OCI-LY3 (cell line): ENCODE measurements at regions not wholly inside any gene's neighbourhood (a gene's known extent, or its start where the extent isn't known, plus 50 kb on each side); places are given as distances from the start of the nearest gene placed in this dataset.

Experiments
- H2AFZ ChIP-seq: fragments of 200-600, 300-600 bp; shearing (Covaris generic); 2 replicates; pipeline ENCODE4 v1.6.0; 2014; ENCODE audit warnings: antibody characterized with exemption, low read depth, low read length
- H3K27ac ChIP-seq: fragments of 200-600, 300-600 bp; sonication (generic); 2 replicates; pipeline ENCODE4 v1.5.1; 2014; ENCODE audit warnings: mild to moderate bottlenecking, low read length, moderate library complexity, mixed read lengths
- H3K27me3 ChIP-seq: fragments of 200-600, 300-600 bp; sonication (generic); 2 replicates; pipeline ENCODE4 v1.6.1; 2014; ENCODE audit warnings: low read depth, low read length, mixed read lengths
- H3K36me3 ChIP-seq: fragments of 200-600, 300-600 bp; sonication (generic); replicated peaks from 2 replicates; pipeline ENCODE3; 2014; ENCODE audit warnings: low read depth, low read length, mixed read lengths
- H3K4me1 ChIP-seq: fragments of 300-600, 200-600 bp; sonication (generic); 2 replicates; pipeline ENCODE4 v1.6.1; 2014; ENCODE audit warnings: low read length, mixed read lengths
- H3K4me2 ChIP-seq: fragments of 200-600, 300-600 bp; sonication (generic); 2 replicates; pipeline ENCODE4 v1.6.1; 2014; ENCODE audit warnings: low read length, mixed read lengths
- H3K4me3 ChIP-seq: fragments of 300-600, 200-600 bp; sonication (generic); 2 replicates; pipeline ENCODE4 v1.5.1; 2014; ENCODE audit warnings: antibody characterized with exemption, mild to moderate bottlenecking, low read length, moderate library complexity
- H3K79me2 ChIP-seq: fragments of 300-600, 200-600 bp; shearing (Covaris generic); 2 replicates; pipeline ENCODE4 v1.6.1; 2014; ENCODE audit warnings: mild to moderate bottlenecking, low read length, mixed read lengths
- H3K9ac ChIP-seq: fragments of 300-600, 200-600 bp; shearing (Covaris generic); 2 replicates; pipeline ENCODE4 v1.6.0; 2014; ENCODE audit warnings: mild to moderate bottlenecking, low read length, moderate library complexity
- H3K9me3 ChIP-seq: fragments of 200-600, 300-600 bp; shearing (Covaris generic); 2 replicates; pipeline ENCODE4 v1.6.1; 2014; ENCODE audit warnings: low read length, mixed read lengths; ENCODE audit not compliant: insufficient read depth
- H4K20me1 ChIP-seq: fragments of 200-600, 300-600 bp; sonication (generic); 2 replicates; pipeline ENCODE4 v1.6.1; 2016; ENCODE audit warnings: low read length, mixed read lengths; ENCODE audit not compliant: insufficient read depth
- CTCF ChIP-seq: fragments of 200-600, 300-600 bp; sonication (generic); IDR thresholded peaks from 2 replicates; pipeline ENCODE4 v1.5.1; 2014; ENCODE audit warnings: antibody characterized with exemption, low read length, low read depth
- EZH2phosphoT487 ChIP-seq: fragments of 200-600 bp; shearing (Covaris generic); IDR thresholded peaks from 2 replicates; pipeline ENCODE4 v1.6.1; 2018; ENCODE audit warnings: antibody characterized with exemption, mixed run types, low read depth

- no peak for TF ChIP-seq CTCF
- no peak for TF ChIP-seq EZH2phosphoT487
- H3K36me3 ChIP-seq: no peaks in the 10 kb centered on the region
- no peak overlapping the region for H3K4me2 ChIP-seq
Observed at GRCh38 chr10:33643042-33643441, 308.6 kb upstream of the NRP1 start.

GRCh38 chr10:33638891-33639290 is 304.4 kb upstream of the NRP1 start:
- Histone ChIP-seq H3K4me2 (no peak overlapping the region), H3K79me2 (no peaks in the 10 kb centered on the region), H3K27ac (no peak overlapping the region), H3K9me3 (no peaks in the 10 kb centered on the region), H3K4me1 (no peaks in the 10 kb centered on the region), H3K9ac (no peak overlapping the region), H2AFZ (no peak overlapping the region), H3K4me3 (no peak overlapping the region), H3K27me3 (no peaks in the 10 kb centered on the region), H4K20me1 (no peaks in the 10 kb centered on the region), H3K36me3 (no peaks in the 10 kb centered on the region)
- TF ChIP-seq EZH2phosphoT487: no peak
- no peak for TF ChIP-seq CTCF

More at GRCh38 chr10:33643042-33643441, 308.6 kb upstream of the NRP1 start:
- no peaks in the 10 kb centered on the region for H3K4me1 ChIP-seq
- no peak overlapping the region for H2AFZ ChIP-seq
- H3K4me3 ChIP-seq: no peak overlapping the region
- no peak overlapping the region for H3K9ac ChIP-seq
- H3K27ac ChIP-seq: no peak overlapping the region
- H3K9me3 ChIP-seq: no peaks in the 10 kb centered on the region
- no peaks in the 10 kb centered on the region for H4K20me1 ChIP-seq
- no peaks in the 10 kb centered on the region for H3K27me3 ChIP-seq
- no peaks in the 10 kb centered on the region for H3K79me2 ChIP-seq

GRCh38 chr10:33638374-33638773 is 303.9 kb upstream of the NRP1 start:
- no peak overlapping the region for H3K4me3 ChIP-seq
- H3K4me2 ChIP-seq: no peak overlapping the region
- H3K9me3 ChIP-seq: no peaks in the 10 kb centered on the region
- no peaks in the 10 kb centered on the region for H3K79me2 ChIP-seq
- no peaks in the 10 kb centered on the region for H3K4me1 ChIP-seq
- TF ChIP-seq EZH2phosphoT487 (no peak), CTCF (no peak)
- no peaks in the 10 kb centered on the region for H4K20me1 ChIP-seq
- no peaks in the 10 kb centered on the region for H3K27me3 ChIP-seq
- H3K27ac ChIP-seq: no peak overlapping the region
- H2AFZ ChIP-seq: no peak overlapping the region
- H3K36me3 ChIP-seq: no peaks in the 10 kb centered on the region
- no peak overlapping the region for H3K9ac ChIP-seq

GRCh38 chr10:33635967-33636515 is 301.6 kb upstream of the NRP1 start:
- no peak overlapping the region for H3K27ac ChIP-seq
- H2AFZ ChIP-seq: no peak overlapping the region
- no peaks in the 10 kb centered on the region for H3K36me3 ChIP-seq
- H3K4me3 ChIP-seq: no peak overlapping the region
- no peaks in the 10 kb centered on the region for H3K9me3 ChIP-seq
- TF ChIP-seq CTCF (no peak), EZH2phosphoT487 (no peak)
- no peaks in the 10 kb centered on the region for H3K27me3 ChIP-seq
- H3K9ac ChIP-seq: no peak overlapping the region
- no peaks in the 10 kb centered on the region for H3K79me2 ChIP-seq
- no peaks in the 10 kb centered on the region for H4K20me1 ChIP-seq
- H3K4me1 ChIP-seq: no peaks in the 10 kb centered on the region
- H3K4me2 ChIP-seq: no peak overlapping the region
